Fibroblast of villous mesenchyme (primary cell): ENCODE measurements at regions not wholly inside any gene's neighbourhood (a gene's known extent, or its start where the extent isn't known, plus 50 kb on each side); places are given as distances from the start of the nearest gene placed in this dataset.

Source experiments
- DNase-seq: peaks from one replicate; pipeline ENCODE4 v3.0.0-alpha.2; 2010; ENCODE audit warnings: low read depth
- H3K4me3 ChIP-seq: 2 replicates; pipeline ENCODE4 v1.5.1; 2011; ENCODE audit warnings: low read depth, mild to moderate bottlenecking, low read length
- CTCF ChIP-seq: IDR thresholded peaks from 2 replicates; pipeline ENCODE4 v1.5.1; 2012; ENCODE audit warnings: low read depth, mild to moderate bottlenecking, low read length; ENCODE audit not compliant: insufficient read depth

- H3K4me3 ChIP-seq, result no peak overlapping the region
- no peak for DNase-seq
- TF ChIP-seq CTCF, result no peak
Measured at GRCh38 chr9:8262625-8263622, 463.3 kb upstream of the DMAC1 start.

- DNase-seq, result no peak
- H3K4me3 ChIP-seq, result no peak overlapping the region
- no peak for TF ChIP-seq CTCF
Measured at GRCh38 chr9:8261737-8262136, 462.2 kb upstream of the DMAC1 start.

- no peak overlapping the region for H3K4me3 ChIP-seq
- TF ChIP-seq CTCF, result no peak
- no peak for DNase-seq
Measured at GRCh38 chr9:8259028-8259427, 459.4 kb upstream of the DMAC1 start.

- TF ChIP-seq CTCF, result no peak
- no peak for DNase-seq
- H3K4me3 ChIP-seq, result no peak overlapping the region
Measured at GRCh38 chr9:8256880-8257279, 457.3 kb upstream of the DMAC1 start.

GRCh38 chr9:8255850-8256249, 456.3 kb upstream of the DMAC1 start:
- DNase-seq, result no peak
- no peak overlapping the region for H3K4me3 ChIP-seq
- TF ChIP-seq CTCF, result no peak

- peak; percentile 3 for DNase-seq
Measured at GRCh38 chr9:8254541-8254940, 455.0 kb upstream of the DMAC1 start.

More at GRCh38 chr9:8254541-8254940, 455.0 kb upstream of the DMAC1 start:
- no peak for TF ChIP-seq CTCF
- no peak overlapping the region for H3K4me3 ChIP-seq
